Stomach (tissue), 8 donors: ENCODE measurements at regions not wholly inside any gene's neighbourhood (a gene's known extent, or its start where the extent isn't known, plus 50 kb on each side); places are given as distances from the start of the nearest gene placed in this dataset.

Experiments used
- DNase-seq, 2 donors: peaks; one replicate each; pipeline versions ENCODE4 v3.0.0 to v3.0.0-alpha.2; 2013 to 2019
- H3K27ac ChIP-seq, 5 donors: fragments of 200-600 bp in 4 of 5; sonication (generic) in 4 of 5; one replicate each; pipeline ENCODE4 v1.5.1; 2013 to 2019; ENCODE audit warnings: mild to moderate bottlenecking in 1 of 5, moderate library complexity in 1 of 5
- H3K27me3 ChIP-seq, 3 donors: fragments of 200-600 bp; sonication (generic); one replicate each; pipeline ENCODE4 v1.5.1; 2017 to 2019; ENCODE audit warnings: mixed run types in 1 of 3
- H3K36me3 ChIP-seq, 4 donors: fragments of 200-600 bp; sonication (generic); 1 replicate in 3 of 4; 2 replicates in 1 of 4; pipeline ENCODE4 v1.5.1; 2016 to 2019
- H3K4me1 ChIP-seq, 4 donors: fragments of 200-600 bp; sonication (generic); one replicate each; pipeline ENCODE4 v1.5.1; 2016 to 2019
- H3K4me3 ChIP-seq, 4 donors: fragments of 200-600 bp; sonication (generic) in 3 of 4; one replicate each; pipeline ENCODE4 v1.5.1; 2016 to 2019; ENCODE audit warnings: mild to moderate bottlenecking in 1 of 4
- H3K9me3 ChIP-seq, 4 donors: fragments of 200-600 bp; sonication (generic); one replicate each; pipeline ENCODE4 v1.5.1; 2016 to 2019
- EP300 ChIP-seq: sonication (generic); formaldehyde crosslinking; IDR thresholded peaks from one replicate; pipeline ENCODE4 v1.6.1; 2017; ENCODE audit warnings: antibody characterized with exemption
- POLR2A ChIP-seq, 4 donors: fragments of 450-650 bp; IDR thresholded peaks; one replicate each; pipeline ENCODE4 v1.6.1; 2016; ENCODE audit warnings: antibody characterized with exemption in 4 of 4, control low read depth in 2 of 4, mild to moderate bottlenecking in 1 of 4, moderate library complexity in 1 of 4
- POLR2AphosphoS5 ChIP-seq, 3 donors: sonication (generic); formaldehyde crosslinking; IDR thresholded peaks; one replicate each; pipeline ENCODE4 v1.6.1; 2016; ENCODE audit warnings: antibody characterized with exemption in 3 of 3
- WGBS, 5 donors: extraction: QIAGEN DNeasy Blood & Tissue Kit in 3 of 5; methylation state at CpG; one replicate each; pipeline versions ENCODE4 v1.1.5 to v1.1.7; 2013 to 2018; 5-methylcytosine and 5-hydroxymethylcytosine counted together
- intact Hi-C: fragments of 100-400 bp; cut with DNase I; formaldehyde crosslinking; loops from one replicate; pipeline ENCODE4 v1.15.1; 2023; ENCODE audit warnings: low total_unique reads
- TF ChIP-seq, protein P1 (sequence below), 7 experiments: fragments of 450-650 bp in 4 of 7; fragments of 200-600 bp in 3 of 7; sonication (generic) in 3 of 7; IDR thresholded peaks; one replicate each; pipeline ENCODE4 v1.5.1; 2016 to 2019; ENCODE audit warnings: antibody characterized with exemption in 7 of 7, control low read depth in 2 of 7, mild to moderate bottlenecking in 1 of 7
- donor health status: healthy with polysubstance abuse.
- donor health status: Bipolar disorder and iron deficiency.
- donor health status: healthy.

DNA sequence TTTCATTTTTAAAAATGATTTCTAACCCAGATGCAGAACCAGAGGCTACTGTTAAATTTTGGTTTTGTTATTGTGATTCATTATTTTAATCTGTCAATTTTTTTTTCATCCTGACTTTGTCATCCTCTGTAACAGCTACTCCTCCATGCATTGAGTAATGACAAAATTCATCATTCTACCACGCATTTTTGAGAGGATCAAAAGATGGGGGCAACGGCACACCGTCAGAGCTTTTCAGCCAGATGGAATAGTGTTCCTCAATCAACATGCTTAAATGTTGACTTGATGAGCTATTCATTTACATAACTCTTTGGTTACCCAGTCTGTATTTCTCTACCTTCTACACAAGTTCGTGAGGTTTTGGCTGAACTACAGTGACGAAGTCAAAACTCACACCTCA, 486.3 kb downstream of the EFNB2 start:
- H3K4me1 ChIP-seq = no peaks in the 10 kb centered on the region
- DNase-seq = no peak
- H3K4me3 ChIP-seq = no peak overlapping the region
- intact Hi-C loops = no loop called here
- TF ChIP-seq, protein P1, sequence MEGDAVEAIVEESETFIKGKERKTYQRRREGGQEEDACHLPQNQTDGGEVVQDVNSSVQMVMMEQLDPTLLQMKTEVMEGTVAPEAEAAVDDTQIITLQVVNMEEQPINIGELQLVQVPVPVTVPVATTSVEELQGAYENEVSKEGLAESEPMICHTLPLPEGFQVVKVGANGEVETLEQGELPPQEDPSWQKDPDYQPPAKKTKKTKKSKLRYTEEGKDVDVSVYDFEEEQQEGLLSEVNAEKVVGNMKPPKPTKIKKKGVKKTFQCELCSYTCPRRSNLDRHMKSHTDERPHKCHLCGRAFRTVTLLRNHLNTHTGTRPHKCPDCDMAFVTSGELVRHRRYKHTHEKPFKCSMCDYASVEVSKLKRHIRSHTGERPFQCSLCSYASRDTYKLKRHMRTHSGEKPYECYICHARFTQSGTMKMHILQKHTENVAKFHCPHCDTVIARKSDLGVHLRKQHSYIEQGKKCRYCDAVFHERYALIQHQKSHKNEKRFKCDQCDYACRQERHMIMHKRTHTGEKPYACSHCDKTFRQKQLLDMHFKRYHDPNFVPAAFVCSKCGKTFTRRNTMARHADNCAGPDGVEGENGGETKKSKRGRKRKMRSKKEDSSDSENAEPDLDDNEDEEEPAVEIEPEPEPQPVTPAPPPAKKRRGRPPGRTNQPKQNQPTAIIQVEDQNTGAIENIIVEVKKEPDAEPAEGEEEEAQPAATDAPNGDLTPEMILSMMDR (IDR thresholded peaks at IDR 0.05) = no peak
- no peak for TF ChIP-seq POLR2A (IDR thresholded peaks at IDR 0.05)
- no peak for TF ChIP-seq EP300
- no peak for TF ChIP-seq POLR2AphosphoS5 (IDR thresholded peaks at IDR 0.05)
- no peaks in the 10 kb centered on the region for H3K9me3 ChIP-seq
- H3K36me3 ChIP-seq = no peaks in the 10 kb centered on the region
- no peaks in the 10 kb centered on the region for H3K27me3 ChIP-seq
- no peak overlapping the region for H3K27ac ChIP-seq
- WGBS, 5 donors = 86 to 90% (median 88%) methylated on average over 5 of the region's 5 CpGs

DNA sequence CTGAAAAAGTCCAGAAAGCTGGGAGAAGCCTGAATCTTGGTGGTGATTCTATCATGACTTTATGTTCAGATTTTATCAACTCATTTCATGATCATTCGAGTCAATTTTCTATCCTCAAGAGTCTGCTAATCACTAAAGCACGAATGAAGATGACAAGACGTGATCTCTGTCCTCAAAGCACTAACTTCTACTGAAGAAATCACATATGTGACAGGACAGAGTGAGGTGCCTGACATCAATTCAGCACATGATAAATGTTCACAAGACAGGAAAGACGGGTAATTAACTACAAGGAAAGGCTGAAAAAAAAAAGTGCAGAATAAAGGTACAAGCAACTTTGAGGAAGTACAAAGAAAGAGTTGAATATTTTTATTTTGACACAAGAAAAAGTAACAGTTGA, 487.1 kb downstream of the EFNB2 start:
- DNase-seq = no peak
- Histone ChIP-seq H3K9me3 (no peaks in the 10 kb centered on the region), H3K36me3 (no peaks in the 10 kb centered on the region), H3K27ac (no peak overlapping the region), H3K4me1 (no peaks in the 10 kb centered on the region), H3K27me3 (no peaks in the 10 kb centered on the region), H3K4me3 (no peak overlapping the region)
- 55 to 62% (median 60%) methylated on average over 4 of the region's 4 CpGs for WGBS, 5 donors
- intact Hi-C loops = no loop called here
- TF ChIP-seq EP300 (no peak), POLR2AphosphoS5 (IDR thresholded peaks at IDR 0.05) (no peak), POLR2A (IDR thresholded peaks at IDR 0.05) (no peak)
- TF ChIP-seq, protein P1 (IDR thresholded peaks at IDR 0.05) = no peak

DNA sequence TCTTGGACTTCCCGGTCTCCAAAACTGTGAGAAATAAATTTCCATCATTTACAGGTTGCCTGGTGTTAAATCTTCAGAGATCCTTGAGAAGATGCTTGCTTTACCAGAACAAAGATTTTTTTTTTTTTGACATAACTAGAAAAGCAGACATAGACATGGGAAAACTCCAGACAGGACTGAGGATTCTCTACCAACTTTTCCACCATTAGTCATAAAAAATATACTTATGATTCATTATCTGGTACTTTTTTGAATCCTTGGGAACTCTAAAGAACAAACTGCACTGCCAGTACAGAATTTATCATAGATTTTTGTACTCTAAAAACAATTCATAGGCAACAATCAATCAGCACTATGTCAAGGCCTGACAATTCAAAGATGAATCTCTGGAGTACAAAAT, 487.6 kb downstream of the EFNB2 start:
- WGBS, 5 donors = 79 to 100% (median 90%) methylated on average over 1 of the region's 1 CpG
- no peaks in the 10 kb centered on the region for H3K4me1 ChIP-seq
- H3K4me3 ChIP-seq = no peak overlapping the region
- DNase-seq = no peak
- TF ChIP-seq POLR2AphosphoS5 (IDR thresholded peaks at IDR 0.05) = no peak
- TF ChIP-seq, protein P1 (IDR thresholded peaks at IDR 0.05) = no peak
- TF ChIP-seq EP300 = no peak
- no peak for TF ChIP-seq POLR2A (IDR thresholded peaks at IDR 0.05)
- no peaks in the 10 kb centered on the region for H3K9me3 ChIP-seq
- no peaks in the 10 kb centered on the region for H3K27me3 ChIP-seq
- intact Hi-C loops = no loop called here
- H3K36me3 ChIP-seq = no peaks in the 10 kb centered on the region
- no peak overlapping the region for H3K27ac ChIP-seq

DNA sequence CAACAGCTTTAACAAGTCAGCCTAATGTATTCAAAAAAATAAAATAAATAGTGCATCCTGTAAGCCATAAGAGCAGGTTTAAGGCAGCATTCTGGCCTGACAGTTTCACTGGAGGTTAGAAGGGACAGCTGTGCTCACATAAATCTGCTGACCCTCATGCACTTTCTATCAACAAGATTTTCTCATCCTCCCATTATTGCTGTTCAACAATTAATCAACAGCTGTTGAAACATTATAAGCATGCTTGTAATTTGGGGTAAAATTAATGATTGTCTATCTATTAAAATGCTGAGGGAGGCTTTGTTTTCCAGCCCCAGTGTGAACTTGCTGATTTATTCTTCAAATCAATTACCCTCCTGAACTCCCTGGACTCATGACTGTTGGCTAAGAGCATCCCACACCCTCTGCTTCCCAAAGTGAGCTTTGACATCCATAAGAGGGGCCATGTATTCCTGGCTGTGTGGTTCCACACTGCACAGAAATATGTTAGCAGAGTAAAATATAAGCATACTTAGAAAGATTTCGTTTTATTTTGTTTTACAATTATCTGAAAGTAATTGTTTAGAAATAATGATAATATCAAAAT, 492.4 kb downstream of the EFNB2 start:
- intact Hi-C loops = no loop called here
- 59 to 77% (median 75%) methylated on average over 1 of the region's 1 CpG for WGBS, 5 donors
- Histone ChIP-seq H3K9me3 (no peaks in the 10 kb centered on the region), H3K36me3 (no peaks in the 10 kb centered on the region), H3K4me3 (no peak overlapping the region), H3K27ac (no peak overlapping the region), H3K4me1 (no peaks in the 10 kb centered on the region), H3K27me3 (no peaks in the 10 kb centered on the region)
- peak in 1 of 2 donors; percentile 45 for DNase-seq
- TF ChIP-seq POLR2AphosphoS5 (IDR thresholded peaks at IDR 0.05) (no peak), EP300 (no peak), POLR2A (IDR thresholded peaks at IDR 0.05) (no peak)
- TF ChIP-seq, protein P1 (IDR thresholded peaks at IDR 0.05) = no peak
